SW480 (cell line): ENCODE measurements at regions not wholly inside any gene's neighbourhood (a gene's known extent, or its start where the extent isn't known, plus 50 kb on each side); places are given as distances from the start of the nearest gene placed in this dataset.

Experiments used
- DNase-seq: peaks from one replicate; pipeline ENCODE4 v3.0.0-alpha.2; 2016; ENCODE audit warnings: low spot score

GRCh38 chr9:8088477-8088876, 288.9 kb upstream of the DMAC1 start:
- no peak for DNase-seq

GRCh38 chr9:8085986-8086385, 286.4 kb upstream of the DMAC1 start:
- DNase-seq: no peak

DNA sequence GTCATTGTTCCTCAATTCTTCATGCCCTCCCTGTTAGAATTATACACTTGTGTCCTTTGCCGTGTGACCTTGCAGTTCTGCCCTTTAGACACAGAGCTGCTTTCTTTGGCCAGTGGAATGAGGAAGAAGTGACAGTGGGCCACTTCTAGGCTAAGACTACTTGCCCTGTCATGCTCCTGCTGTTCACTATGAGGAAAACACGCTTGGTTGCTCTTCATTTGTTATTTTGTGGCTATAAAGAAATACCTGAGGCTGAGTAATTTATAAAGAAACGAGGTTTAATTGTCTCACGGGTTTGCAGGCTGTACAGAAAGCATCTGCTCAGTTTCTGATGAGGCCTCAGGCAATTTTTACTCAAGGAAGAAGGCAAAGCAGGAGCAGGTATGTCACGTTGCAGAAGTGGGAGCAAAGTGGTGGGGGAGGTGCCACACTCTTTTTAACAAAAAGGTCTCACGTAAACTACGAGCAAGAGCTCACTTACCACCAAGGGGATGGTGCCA, 279.1 kb upstream of the DMAC1 start:
- DNase-seq: no peak

- DNase-seq: no peak
Observed at GRCh38 chr9:8074713-8075286, 275.2 kb upstream of the DMAC1 start.

DNA sequence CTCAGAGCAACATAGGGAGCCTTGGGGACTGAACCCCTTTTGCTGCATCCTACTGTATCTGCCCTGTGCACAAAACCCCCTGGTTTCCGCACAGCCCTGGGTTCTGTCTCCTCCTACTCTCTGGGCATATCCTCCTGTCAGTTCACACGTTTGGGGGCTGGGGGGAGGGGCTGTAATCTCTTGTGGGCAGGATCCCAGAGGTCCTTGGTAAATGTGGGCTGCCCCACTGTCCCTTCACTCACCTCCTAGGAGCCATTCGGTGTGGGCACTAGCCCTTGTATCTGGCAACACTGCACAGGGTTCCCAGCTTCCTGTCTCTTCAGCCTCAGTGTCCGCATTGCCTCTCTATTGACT, 271.8 kb upstream of the DMAC1 start:
- no peak for DNase-seq

DNA sequence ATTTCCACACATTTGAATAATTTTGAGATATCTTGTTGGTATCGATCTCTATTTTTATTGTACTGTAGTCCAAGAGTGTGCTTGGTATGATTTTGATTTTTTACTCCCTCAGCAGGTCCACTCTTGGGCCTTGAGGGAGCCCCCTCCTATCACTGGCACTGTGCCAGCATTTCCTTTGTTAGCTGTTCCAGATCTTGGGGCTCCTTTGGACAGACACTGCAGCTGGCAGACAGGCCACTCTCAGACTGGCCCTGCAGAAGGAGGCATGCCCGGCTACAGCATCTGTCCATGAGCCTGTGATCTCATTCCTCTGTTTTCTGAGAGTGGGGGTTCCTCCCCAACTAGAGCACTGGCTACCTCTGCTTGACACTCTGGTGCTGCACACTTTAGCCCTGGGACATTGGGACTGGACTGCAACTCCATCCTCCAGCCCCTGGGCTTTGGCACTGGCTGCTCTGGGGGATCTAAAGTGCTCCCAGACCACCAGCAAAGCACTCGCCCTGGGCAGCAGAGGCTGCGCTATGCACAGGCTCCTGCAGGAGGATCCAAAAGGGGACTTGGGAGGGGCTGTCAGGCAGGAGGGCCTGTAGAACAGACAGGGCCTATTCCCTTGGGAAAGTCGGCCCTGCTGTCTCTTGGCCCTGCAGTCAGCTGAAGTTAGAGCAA, 271.3 kb upstream of the DMAC1 start:
- DNase-seq: no peak

GRCh38 chr9:8062459-8062858, 262.9 kb upstream of the DMAC1 start:
- no peak for DNase-seq

DNA sequence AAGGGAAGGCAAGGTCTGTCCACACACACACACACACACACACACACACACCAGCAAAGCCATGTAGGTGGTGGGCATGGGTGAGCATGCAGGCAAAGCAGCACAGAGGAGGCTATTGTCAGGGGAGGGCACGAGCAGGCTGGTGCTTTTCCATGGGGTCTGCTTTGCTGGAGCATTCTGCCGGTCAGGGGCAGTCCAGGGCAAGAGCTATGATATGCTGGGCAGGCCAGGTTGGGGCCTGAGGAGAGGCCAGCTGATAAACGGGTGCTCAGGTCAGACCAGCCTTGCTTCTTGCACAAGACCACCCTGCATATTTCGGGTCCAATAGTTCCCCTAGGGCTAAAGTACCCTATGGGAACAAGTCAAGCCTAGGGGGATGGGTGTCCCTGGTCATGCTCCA, 253.9 kb upstream of the DMAC1 start:
- no peak for DNase-seq

- no peak for DNase-seq
Observed at GRCh38 chr9:8052991-8053390, 253.4 kb upstream of the DMAC1 start.

DNA sequence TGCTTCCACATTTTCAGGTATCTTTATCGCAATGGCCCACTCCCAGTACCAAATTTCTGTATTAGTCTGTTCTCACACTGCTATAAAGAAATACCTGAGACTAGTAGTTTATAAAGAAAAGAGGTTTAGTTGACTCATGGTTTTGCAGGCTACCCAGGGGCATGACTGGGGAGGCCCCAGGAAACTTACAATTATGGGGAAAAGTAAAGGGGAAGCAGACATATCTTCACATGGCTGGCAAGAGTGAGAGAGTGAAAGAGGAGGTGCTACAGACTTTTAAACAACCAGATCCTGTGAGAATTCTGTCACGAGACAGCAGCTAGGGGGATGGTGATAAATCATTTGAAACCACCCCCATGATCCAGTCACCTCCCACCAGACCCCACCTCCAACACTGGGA, 238.2 kb upstream of the DMAC1 start:
- no peak for DNase-seq

DNA sequence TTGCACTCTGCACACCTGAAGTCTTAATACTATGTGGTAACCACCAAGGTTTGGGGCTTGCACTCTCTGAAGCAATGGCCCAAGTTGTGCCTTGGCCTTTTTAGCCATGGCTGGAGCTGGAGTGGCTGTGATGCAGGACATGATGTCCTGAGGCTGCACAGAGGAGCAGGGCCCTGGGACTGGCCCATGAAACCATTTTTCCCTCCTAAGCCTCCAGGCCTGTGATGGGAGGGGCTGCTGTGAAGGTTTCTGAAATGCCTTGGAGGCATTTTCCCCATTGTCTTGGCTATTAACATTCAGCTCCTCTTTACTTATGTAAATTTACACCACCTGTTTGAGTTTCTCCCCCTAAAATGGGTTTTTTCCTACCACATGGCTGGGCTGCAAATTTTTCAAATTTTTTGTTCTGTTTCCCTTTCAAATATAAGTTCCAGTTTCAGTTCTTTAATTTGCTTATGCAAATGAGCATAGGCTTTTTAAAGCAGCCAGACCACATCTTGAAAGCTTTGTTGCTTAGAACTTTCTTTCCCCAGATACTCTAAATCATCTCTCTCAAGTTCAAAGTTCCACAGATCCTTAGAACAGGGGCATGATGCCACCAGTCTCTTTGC, 237.4 kb upstream of the DMAC1 start:
- DNase-seq: no peak

DNA sequence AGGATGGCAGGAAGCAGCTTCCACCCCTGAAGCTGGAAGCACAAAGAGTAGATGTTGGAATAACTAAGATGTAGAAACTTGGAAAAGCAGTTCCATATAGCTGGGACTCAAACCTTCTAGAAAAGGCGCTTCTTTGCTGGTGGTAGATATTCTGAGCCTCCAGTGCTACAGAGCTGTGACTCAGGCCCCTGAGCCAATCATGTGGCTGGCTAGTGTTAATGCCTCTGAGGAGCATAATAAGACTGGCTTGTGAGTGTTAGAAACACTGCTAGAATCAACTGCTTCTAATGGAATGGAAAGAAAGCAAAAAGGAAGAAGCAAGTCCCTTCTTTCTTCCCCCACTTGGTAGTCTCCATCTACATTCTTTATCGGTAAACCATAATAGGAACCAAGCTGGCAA, 234.2 kb upstream of the DMAC1 start:
- DNase-seq: no peak

DNA sequence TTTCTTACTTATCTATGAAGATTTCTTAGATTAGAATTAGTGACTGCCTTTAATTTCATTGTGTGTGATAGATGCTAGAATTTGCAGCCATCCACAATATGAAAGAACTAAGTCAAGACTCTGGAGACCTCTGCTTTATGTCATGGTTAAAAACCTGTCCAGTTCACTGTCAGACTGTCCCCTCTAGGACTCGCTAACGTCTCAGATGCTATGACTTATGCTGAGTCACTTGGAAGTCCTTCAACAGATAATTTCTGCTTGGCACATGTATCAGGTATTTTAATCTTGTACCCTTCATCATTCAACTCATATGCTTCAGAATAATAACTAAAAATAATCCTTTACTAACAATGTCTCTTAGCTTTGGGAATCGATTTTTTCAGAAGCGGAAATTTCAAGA, 230.5 kb upstream of the DMAC1 start:
- no peak for DNase-seq

DNA sequence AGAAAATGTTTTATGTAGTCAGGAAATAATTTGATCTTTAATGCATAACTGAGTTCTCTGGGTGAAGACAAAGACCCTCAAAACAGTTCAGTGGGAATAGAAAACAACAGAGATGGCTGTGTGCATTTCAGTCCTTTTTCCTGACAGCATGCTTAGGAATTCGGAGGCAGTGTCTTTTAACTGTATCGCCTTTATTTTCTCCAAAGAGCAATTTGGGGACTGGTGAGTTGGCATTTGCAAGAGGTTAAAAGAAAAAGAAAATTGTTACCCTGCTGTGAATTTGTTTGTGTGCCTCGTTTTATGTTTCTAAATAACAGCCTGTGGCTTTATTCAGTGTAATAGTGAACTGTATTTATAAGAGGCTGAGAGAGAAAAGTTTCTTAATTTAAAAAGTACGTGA, 227.8 kb upstream of the DMAC1 start:
- no peak for DNase-seq

- no peak for DNase-seq
Observed at GRCh38 chr9:8025551-8025950, 226.0 kb upstream of the DMAC1 start.

DNA sequence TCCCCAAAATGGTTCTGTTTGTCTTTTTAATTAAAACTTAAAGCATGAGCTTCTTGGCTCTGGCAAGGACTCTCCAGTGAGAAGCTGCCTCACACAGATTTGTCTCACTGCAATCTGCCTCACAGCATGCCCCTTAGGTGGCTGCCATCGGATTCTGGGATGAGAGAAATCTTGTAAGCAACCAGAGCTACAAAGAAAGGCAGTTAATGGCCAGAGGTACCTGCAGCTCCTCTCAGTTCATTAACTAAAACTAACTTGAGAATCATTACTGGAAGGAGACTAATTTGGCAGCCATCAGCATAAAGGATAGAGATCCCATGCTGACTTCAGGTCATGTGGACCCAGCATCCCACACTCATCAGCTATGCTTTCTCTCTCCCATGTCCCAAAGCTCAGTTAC, 220.6 kb upstream of the DMAC1 start:
- DNase-seq: no peak

DNA sequence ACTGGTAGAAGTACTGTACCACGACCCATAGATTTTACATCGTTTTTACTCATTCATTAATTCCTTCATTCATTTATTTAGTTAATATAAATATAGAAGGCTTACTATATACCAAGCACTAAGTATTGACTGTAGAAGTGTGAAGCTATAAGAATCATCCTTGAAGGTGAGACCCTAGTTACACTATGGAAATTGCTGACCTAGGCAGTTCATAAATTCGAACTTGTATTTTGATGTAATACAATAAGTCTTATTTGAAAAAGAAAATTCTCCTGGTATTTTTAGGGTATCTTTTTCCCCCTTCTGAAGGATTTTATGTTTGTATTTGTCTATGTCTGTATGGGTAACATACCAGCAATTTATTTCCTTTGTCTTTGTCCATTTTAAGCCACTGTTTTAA, 220.1 kb upstream of the DMAC1 start:
- no peak for DNase-seq

DNA sequence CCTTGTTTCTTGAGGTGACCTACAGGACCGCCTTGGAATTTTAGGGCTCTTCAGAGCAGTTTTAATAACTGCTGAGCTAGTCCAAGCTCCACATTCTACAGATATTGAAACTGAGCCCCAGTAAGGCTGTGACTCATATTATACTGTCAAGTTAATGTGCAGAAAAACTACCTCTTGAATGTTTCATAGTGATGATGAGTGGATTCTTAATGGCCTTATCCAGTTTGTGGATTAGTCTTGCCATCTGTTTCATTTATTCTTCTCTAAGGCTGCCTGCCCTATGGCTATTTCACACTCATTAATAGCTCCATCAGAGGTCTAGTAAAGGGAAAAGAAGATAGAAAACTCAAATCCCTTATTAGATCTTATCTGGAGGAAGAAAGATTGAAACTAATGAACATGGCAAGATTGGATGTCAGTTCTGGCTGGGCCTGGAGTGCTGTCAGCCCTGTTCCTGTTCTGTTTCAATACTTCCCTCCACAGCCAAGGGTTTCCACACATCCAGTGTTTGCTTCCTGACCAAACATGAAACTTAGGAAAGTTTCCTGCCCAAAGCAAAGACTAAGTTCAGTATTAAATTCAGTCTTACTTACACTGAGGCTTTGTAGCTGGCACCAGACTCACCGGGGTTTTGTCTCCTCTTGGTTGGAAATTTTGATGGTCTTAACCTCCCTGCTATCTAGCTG, 215.6 kb upstream of the DMAC1 start:
- DNase-seq: no peak

- no peak for DNase-seq
Observed at GRCh38 chr9:8012986-8013385, 213.4 kb upstream of the DMAC1 start.

DNA sequence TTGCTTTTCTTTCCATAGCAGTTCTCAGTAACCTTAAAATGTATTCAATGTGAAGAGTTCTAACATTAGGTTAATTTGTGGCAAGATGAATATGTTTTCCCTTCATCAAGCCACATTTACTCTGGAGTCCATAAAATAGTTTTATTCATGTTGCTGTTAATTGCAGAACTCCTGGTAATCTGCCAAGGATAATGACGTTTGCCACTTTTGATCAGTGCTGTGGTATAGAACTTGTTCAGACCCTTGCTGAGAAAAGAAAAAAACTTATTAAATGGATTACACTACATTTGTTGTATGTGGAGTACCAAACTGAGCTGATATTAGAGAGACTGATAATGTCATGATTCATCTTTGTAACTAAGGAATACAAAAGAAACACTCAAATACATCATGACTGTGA, 212.4 kb upstream of the DMAC1 start:
- no peak for DNase-seq

DNA sequence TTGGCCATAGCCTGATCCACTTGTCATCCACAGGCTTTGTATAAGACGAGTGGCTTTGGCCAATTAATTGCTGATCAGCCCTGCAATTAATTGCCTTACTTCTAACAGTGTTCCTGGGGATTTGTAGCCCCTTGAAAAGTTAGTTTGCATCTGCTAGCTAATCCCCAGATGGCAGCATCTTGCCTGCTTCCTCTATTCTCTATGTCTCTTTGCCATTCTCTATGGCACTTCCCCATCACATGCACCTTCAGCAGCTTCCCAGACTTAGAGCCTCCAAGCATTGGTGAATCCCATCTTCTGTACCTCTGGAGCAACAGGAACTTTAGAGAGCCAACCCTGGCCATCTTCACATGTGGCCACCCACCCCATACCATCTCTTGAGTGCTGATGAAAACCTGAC, 197.0 kb upstream of the DMAC1 start:
- DNase-seq: no peak

- DNase-seq: no peak
Observed at GRCh38 chr9:7988644-7989280, 189.2 kb upstream of the DMAC1 start.

DNA sequence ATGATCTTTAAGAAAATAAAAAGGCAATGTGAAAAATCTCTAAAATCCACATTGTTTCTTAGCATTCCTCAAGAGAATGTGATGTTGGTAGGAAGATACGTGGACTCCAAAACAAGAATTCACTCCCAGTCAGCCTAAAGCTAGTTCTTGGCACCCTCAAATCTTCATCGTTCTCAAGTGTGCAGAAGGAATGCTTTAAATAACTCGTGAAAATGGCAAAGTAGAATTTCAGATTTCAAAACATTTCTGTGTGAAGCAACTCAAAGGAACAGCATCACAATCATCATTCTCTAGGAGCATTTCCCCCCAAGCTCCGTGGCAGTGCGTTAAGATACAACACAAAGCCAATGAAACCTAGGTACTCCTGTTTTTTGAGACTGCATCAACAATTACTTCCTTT, 185.1 kb upstream of the DMAC1 start:
- DNase-seq: no peak
